ENCODE measurements at regions not wholly inside any gene's neighbourhood (a gene's known extent, or its start where the extent isn't known, plus 50 kb on each side); places are given as distances from the start of the nearest gene placed in this dataset.

GRCh38 chr17:63171428-63172393 is 205.7 kb downstream of the TANC2 start:
- Histone ChIP-seq H3K4me1 (no peaks in the 10 kb centered on the region), H3K27me3 (no peaks in the 10 kb centered on the region), H3K4me3 (no peak overlapping the region), H3K9me3 (no peaks in the 10 kb centered on the region), H3K36me3 (no peaks in the 10 kb centered on the region), H3K27ac (no peak overlapping the region)
- intact Hi-C loops (cut with DNase I; ENCODE audit: low total_unique reads), result no loop called here
- DNase-seq, result no peak
- TF ChIP-seq POLR2A (IDR thresholded peaks at IDR 0.05), result no peak
- no peak for TF ChIP-seq CTCF (IDR thresholded peaks at IDR 0.05)

- intact Hi-C loops (cut with DNase I; ENCODE audit: low total_unique reads), result no loop called here
- DNase-seq, result no peak
- H3K27me3 ChIP-seq, result no peaks in the 10 kb centered on the region
- no peaks in the 10 kb centered on the region for H3K36me3 ChIP-seq
- H3K4me3 ChIP-seq, result no peak overlapping the region
- H3K4me1 ChIP-seq, result no peaks in the 10 kb centered on the region
- H3K9me3 ChIP-seq, result no peaks in the 10 kb centered on the region
- H3K27ac ChIP-seq, result no peak overlapping the region
- no peak for TF ChIP-seq CTCF (IDR thresholded peaks at IDR 0.05)
- TF ChIP-seq POLR2A (IDR thresholded peaks at IDR 0.05), result no peak
Measured at GRCh38 chr17:63173450-63173849, 207.4 kb downstream of the TANC2 start.

- no peaks in the 10 kb centered on the region for H3K9me3 ChIP-seq
- intact Hi-C loops (cut with DNase I; ENCODE audit: low total_unique reads), result no loop called here
- no peak for TF ChIP-seq CTCF (IDR thresholded peaks at IDR 0.05)
- TF ChIP-seq POLR2A (IDR thresholded peaks at IDR 0.05), result no peak
- no peak overlapping the region for H3K27ac ChIP-seq
- no peak for DNase-seq
- no peaks in the 10 kb centered on the region for H3K36me3 ChIP-seq
- no peaks in the 10 kb centered on the region for H3K4me1 ChIP-seq
- no peak overlapping the region for H3K4me3 ChIP-seq
- no peaks in the 10 kb centered on the region for H3K27me3 ChIP-seq
Measured at GRCh38 chr17:63173903-63174302, 207.9 kb downstream of the TANC2 start.

GRCh38 chr17:63178530-63178929 is 212.5 kb downstream of the TANC2 start:
- Histone ChIP-seq H3K4me3 (no peak overlapping the region), H3K4me1 (no peaks in the 10 kb centered on the region), H3K9me3 (no peaks in the 10 kb centered on the region), H3K27me3 (no peaks in the 10 kb centered on the region), H3K27ac (no peak overlapping the region), H3K36me3 (no peaks in the 10 kb centered on the region)
- DNase-seq, result no peak
- TF ChIP-seq CTCF (IDR thresholded peaks at IDR 0.05) (no peak), POLR2A (IDR thresholded peaks at IDR 0.05) (no peak)
- intact Hi-C loops (cut with DNase I; ENCODE audit: low total_unique reads), result no loop called here

- Histone ChIP-seq H3K4me3 (no peak overlapping the region), H3K27me3 (no peaks in the 10 kb centered on the region), H3K36me3 (no peaks in the 10 kb centered on the region), H3K4me1 (no peaks in the 10 kb centered on the region), H3K9me3 (no peaks in the 10 kb centered on the region), H3K27ac (no peak overlapping the region)
- TF ChIP-seq CTCF (IDR thresholded peaks at IDR 0.05) (no peak), POLR2A (IDR thresholded peaks at IDR 0.05) (no peak)
- intact Hi-C loops (cut with DNase I; ENCODE audit: low total_unique reads), result no loop called here
- DNase-seq, result no peak
Measured at GRCh38 chr17:63181856-63182255, 215.8 kb downstream of the TANC2 start.

All from uterus (tissue), 3 donors.